HG03571 (cell line): ENCODE measurements at regions not wholly inside any gene's neighbourhood (a gene's known extent, or its start where the extent isn't known, plus 50 kb on each side); places are given as distances from the start of the nearest gene placed in this dataset.
"Not testable (repeated sequence)": the region's sequence is repeated elsewhere in the genome, so short reads cannot be mapped to it uniquely, and the experiment has no call there.

Experiments used
- ATAC-seq: cut with Tn5 transposase; IDR thresholded peaks from one replicate; pipeline ENCODE4 v1.9.1; 2021; ENCODE audit not compliant: unreplicated experiment

DNA sequence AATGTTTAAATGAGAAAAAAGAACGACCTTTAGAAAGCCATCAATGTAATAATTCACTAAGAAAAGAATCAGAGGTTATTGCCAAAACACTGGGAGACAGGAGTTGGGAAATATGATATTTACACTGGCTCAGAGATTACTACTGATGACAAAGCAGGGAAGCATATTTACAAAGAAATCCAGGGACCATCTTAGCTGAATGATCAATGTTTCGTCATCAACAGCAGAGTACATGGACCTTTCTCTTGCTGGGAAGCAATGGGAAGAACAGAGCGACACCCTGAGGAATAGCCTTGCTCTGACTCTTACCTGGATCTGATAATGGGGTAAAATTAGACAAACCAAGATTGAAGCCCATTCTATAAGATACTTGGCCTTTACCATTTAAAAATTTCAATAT is 1293.5 kb downstream of the XPNPEP1 start:
- ATAC-seq: no peak

DNA sequence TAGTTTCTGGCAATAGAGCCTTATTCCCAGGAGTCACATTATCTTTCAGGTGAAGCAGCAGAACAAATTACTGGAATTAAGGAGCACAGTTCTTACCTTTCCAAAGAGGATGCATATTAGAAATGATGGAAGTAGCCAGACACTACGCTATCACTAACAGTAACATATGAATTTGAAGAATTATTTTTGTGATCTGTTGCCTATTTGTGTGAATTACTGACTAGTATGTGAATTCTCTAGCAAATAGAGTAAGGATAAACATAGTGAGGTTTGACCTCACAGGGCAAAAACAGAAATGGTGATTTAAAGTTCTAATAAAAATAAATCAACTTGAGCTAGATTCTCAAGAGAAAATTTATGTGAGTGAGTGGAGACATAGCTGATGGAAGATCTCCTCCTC is 1299.3 kb downstream of the XPNPEP1 start:
- no peak for ATAC-seq

DNA sequence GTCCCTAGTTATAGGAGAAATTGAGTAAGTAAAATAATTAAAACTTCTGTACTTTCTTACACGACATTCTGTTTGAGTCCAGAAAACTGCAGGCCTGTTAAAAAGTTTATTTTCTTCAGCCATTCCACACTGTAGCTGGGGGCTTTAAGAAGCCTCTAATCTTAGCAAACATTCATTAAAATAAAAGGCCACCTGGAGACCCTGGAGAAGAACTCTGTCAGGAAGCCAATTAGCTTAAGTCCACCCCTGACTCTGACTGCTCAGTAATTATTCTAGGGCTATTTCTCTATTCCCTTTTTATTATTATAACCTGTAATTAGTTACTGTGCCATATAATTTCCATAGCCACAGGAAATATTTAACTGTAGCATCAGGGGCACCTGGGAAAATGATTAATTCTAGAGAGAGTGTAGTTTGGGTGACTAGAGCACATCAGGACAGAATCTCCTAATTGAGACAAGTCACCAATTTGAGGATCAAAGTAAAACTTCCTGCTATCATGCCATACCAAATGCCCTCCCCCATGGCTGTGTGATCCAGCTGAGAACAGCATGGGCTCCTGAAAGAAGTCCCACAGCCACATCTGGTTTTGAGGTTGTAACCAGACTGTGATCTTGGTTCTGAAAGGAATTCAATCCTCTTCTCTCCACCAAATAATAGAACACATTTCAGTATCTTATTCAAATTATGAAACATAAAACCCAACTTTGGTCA is 1302.3 kb downstream of the XPNPEP1 start:
- no peak for ATAC-seq

DNA sequence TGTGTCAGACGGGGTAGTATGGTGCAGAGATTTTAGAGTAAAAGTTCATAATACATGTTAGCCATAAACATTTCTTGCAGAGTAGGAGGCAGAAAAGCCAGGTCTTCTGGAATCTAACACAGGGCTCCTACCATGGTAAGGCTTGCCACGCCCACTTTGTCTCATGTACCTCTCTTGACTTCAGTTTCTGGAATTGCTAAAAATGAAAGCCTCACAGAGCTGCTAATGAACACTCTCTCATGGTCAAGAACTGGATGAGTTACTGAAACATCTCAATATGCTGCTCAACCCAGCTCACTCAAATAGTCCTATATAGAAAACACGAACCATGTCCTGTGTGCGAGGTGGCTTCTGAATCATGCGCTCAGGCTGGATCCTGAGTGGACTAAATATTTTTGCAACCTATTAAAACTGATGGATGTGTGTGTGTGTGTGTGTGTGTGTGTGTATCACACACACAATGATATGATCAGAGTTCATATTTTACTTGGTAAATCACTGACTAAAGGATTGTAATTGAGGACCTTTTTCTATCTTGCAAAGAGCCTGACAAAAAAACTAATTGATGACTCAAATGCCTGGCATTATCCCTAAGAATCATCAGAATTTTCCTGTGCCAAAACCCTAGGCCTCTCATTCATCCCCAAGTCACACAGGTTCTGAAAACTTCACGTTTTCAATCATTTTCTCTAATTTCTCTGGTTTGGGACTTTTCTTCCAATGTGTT is 1306.6 kb downstream of the XPNPEP1 start:
- no peak for ATAC-seq

DNA sequence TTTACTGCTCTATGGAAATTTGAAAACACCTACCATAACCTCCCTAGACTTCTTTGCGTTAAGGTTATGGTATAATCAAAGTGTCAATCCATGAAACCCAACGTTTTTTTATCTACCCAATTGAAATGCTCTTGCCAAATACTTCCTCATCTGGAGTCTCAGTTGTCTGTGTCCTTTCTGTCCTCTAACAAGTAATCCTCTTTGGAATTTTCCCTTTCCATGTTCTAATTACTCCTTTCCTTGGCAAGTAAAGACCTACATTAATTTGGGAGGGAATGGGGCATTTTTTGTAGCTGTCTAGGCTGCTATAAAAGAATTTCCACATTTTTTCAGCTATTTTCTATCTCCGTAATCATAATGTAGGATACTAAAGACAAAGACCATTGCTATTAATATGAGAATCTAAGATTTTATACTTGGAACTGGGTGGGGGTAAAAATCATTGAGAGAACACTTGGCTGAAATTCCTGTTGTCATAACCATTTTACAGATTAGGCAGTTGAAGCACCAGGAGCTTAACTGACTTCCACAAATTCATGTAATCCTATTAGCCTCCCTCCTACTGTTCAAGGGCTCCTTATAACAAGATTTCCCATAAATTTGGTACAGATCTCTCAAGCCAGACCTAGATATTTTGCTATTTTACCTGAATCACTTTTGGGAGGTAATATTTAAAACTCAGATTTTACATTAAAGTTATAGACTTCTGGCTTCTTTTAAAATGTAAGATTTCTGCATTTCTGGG is 1307.6 kb downstream of the XPNPEP1 start:
- ATAC-seq: no peak

DNA sequence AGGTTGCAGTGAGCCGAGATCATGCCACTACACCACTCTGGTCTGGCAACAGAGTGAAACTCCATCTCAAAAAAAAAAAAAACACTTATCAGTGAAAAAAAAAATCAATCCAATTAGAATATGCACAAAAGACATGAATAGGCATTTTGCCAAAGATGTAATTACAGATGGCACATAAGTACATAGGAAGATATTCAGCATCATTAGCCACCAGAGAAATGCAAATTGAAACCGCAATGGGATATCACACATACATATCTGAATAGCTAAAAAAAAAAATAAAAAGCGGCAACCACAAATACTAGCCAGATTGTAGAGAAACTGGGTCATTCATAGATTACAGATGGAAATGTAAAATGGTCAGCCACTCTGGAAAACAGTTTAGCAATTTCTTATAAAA is 1310.8 kb downstream of the XPNPEP1 start:
- no peak for ATAC-seq

DNA sequence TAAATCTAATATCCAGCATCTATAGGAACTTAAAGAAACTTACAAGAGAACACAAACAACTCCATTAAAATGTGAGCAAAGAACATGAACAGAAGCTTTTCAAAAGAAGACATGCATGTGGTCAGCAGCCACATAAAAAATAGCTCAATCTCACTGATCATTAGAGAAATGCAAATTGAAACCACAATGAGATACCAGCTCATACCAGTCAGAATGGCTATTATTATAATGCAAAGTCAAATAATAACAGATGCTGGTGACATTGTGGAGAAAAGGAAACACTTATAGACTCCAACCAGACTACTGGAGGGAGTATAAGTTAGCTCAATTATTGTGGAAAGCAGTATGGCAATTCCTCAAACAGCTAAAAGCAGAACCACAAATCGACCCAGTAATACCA is 1314.5 kb downstream of the XPNPEP1 start:
- no peak for ATAC-seq

DNA sequence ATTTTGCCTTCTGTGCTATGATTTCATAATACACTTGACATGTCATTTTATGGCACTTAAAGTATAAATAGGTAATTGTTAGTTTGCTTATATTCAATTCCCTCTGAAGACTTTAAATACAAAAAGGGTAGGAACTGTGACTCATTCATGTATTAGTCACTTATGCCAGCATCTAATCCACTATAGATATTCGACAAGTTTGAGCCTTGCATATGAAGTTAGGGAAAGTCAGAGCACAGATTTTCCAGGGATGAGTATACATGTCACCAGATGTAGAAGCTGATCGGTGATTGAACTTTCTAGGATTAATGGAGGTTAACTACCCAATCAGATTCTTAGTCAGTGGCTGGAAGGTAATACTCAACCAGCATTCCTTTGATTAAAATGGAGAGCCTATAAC is 1321.5 kb downstream of the XPNPEP1 start:
- no peak for ATAC-seq

DNA sequence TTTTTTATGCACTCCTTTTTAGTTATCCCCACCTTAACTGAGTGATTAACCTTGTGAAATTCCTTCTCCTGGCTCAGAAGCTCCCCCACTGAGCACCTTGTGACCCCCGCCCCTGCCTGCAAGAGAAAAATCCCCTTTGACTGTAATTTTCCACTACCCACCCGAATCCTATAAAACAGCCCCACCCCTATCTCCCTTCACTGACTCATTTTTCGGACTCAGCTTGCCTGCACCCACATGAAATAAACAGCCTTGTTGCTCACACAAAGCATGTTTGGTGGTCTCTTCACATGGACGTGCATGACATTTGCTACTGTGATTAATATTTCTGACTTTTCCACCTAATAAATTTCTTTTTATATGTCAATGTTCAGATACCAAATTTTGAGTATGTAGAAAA is 1322.8 kb downstream of the XPNPEP1 start:
- ATAC-seq: not testable (repeated sequence)

DNA sequence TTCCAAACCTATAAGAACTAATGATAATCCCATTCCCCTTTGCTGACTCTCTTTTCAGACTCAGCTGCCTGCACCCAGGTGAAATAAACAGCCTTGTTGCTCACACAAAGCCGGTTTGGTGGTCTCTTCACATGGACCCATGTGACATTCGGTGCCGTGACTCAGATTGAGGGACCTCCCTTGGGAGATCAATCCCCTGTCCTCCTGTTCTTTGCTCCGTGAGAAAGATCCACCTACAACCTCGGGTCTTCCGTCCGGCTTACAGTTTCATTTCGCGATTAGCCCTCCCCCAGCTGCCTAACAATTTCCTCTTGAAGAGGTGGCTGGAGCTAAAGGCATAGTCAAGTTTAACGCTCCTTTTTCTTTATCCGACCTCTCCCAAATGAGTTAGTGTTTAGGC is 1324.0 kb downstream of the XPNPEP1 start:
- ATAC-seq: not testable (repeated sequence)

DNA sequence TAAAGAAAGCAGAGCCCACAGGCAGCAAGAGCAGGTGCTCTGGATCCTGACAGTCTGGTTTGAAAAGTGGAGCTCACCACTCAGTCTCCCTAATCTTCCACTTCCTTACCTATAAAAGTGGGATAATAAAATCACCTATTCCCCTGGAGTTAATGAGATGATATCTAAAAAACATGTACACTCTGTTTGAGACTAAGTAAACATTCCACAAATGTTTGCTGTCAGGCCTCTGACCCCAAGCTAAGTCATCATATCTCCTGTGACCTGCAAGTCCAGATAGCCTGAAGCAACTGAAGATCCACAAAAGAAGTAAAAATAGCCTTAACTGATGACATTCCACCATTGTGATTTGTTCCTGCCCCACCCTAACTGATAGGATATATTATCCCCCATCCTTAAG is 1324.5 kb downstream of the XPNPEP1 start:
- no peak for ATAC-seq

DNA sequence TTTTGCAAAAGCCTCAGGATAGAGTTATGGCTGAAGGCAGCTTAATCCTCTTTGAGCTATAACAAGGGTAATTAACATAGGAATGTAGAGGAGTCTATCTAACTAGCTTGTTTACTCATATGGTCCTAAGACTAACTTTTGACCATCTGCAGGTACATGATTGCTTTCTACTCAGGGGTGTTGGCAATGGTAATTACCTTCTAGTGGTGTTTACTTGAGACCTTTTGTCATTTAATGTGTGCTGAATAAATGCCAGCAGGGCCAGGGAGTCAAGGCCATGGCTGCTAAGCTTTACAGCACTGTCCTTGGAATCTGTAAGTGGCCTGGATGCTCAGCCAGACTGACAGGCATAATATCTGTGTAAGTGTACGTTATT is 1325.0 kb downstream of the XPNPEP1 start:
- no peak for ATAC-seq

DNA sequence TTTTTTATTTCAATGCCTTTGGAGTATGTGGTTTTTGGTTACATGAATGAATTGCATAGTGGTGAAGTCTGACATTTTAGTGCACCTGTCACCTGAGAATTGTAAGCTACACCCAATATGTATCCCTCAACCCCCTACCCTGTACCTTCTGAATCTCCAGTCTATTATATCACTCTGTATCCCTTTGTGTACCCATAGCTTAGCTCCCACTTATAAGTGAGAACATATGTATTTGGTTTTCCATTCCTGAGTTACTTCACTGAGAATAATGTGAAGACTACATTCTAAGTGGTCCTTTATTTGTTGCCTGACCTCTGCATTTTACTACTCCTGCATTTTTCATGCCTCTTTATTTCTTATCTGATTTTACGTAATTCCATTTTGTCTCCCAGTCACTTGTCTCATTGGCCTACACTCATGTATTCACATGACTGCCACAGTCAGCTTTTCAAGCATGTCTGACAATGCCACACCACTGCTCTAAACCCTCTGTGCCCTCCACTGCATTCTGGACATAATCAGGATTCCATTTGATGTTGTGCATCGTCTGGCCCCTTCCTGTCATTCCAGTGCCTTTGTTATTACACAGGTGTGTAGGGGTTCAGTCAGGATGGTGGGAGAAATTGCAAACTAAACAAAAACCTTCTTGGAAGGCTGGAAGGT is 1325.5 kb downstream of the XPNPEP1 start:
- ATAC-seq: no peak

DNA sequence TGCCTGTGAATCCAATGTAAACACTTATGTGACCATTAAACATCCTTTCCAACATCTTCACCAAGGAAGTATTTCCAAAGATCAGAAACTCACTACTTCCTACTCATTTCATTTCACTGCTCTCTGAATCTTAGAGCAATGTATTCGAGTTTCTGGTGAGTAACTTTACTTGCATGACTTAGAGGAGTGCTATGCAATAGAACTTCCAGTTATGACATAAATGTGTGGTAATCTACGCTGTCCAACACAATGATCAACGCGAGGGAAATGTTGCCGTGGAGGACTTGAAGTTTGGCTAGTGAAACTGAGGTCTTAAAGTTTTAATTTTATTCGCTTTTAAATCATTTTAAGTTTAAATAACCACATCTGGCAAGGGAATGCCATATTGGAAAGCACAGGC is 1326.3 kb downstream of the XPNPEP1 start:
- no peak for ATAC-seq

DNA sequence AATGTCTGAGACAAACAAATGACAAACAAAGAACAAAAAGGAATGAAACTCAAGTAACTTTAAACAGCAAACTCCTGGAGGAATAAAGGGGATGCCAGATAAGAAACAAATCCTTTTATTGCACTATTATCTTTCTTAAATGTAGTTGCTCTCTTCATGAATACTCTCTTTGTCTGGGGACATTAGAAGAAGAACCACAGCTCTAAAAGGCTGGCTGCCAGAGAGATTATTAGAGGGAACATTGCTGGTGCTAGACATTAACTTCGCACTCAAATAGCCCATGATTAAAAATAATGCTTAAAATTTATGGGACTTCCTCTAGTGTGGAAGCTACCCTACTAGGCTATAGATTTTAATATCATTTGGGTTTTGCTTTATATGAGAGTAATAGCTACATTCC is 1330.4 kb downstream of the XPNPEP1 start:
- ATAC-seq: no peak

DNA sequence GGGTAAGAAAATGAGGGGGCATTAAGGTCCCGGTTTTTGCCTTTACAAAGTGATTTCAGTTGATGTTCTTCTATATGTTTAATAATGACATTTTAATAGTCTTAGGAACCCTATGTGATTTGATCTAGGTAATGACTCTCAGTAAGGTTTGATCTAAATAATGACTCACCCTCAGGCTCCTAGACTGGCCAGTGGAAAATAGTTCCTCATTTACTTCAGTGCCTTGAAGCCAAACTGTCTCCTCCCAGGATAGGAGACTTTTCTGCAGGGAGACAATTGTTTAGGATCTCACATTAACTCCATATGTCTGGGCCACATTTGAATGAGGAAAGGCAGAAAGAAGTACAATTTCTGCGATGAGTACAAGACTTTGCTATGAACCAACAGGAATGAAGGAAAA is 1331.9 kb downstream of the XPNPEP1 start:
- ATAC-seq: no peak

DNA sequence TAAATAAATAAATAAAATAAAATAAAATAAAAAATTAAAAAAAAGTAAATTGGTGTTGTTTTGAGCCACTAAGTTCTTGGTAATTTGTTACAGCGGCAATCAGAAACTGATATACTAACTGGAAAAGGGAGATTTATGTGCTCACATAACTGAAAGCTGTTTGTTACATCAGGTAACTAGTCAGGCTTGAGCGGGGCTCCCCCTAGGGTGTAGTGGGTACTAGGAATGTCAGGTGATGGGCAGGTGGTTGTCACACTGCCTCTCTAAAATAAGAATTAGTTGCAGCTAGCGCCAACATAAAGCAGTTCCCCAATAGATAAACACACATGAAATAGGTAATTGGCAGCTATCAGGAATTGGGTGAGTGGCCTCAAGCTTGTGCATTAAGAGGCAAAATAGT is 1336.9 kb downstream of the XPNPEP1 start:
- ATAC-seq: no peak

DNA sequence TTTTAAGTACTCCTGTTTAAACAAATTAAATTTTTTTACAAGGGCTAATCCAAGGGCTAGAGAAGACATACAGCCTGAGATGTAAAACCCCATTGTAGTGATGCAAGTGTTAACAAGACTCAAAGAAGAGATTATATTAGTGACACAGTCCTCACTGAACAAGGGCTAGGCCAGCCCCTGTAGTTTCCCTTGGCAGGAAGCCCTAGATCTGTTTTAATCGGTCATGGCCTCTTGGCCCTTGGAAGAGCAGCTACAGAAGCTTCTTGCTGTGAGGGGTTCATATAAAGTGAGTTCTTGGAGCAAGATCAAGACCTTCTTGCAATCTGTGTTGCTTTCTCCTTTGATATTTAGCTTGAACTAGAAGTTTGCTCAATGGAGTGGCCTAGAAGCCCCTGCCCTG is 1339.4 kb downstream of the XPNPEP1 start:
- no peak for ATAC-seq

DNA sequence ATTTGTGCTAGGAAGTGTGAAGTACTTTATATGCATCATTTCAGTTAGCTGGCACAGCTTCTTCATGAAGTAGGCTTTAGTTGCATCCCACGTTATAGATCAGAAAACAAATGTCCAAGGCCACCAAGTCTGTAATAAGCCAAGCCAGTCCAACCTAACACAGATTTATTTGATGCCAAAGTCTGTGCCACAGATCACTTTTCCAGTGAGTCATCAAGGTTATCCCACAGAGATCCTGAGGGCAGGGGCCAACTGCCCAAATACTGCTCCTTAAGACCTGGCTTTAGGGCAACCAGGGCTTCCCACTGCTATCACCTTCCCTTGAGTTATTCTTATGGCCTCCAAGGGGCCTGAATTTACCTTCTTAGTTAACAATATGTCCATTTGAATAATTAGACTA is 1340.4 kb downstream of the XPNPEP1 start:
- ATAC-seq: no peak

DNA sequence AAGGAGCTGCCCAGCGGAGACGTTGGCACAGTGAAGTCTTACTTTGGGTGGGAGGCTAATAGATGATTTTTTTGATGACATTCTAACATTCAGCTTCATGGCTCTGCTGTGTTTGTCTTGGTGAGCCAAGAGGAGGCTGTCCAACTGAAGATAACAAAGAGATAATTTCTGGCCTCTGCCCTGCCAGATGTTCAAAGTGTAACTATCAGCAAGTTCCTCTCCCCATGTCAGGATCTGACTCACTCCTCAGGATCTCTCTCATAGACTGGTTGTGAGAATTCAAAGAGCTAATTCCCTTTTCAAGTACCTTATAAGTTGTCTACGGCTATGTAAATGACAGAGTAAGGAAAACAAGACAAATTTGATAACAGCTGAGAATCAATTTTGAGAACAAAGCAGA is 1340.9 kb downstream of the XPNPEP1 start:
- ATAC-seq: no peak

DNA sequence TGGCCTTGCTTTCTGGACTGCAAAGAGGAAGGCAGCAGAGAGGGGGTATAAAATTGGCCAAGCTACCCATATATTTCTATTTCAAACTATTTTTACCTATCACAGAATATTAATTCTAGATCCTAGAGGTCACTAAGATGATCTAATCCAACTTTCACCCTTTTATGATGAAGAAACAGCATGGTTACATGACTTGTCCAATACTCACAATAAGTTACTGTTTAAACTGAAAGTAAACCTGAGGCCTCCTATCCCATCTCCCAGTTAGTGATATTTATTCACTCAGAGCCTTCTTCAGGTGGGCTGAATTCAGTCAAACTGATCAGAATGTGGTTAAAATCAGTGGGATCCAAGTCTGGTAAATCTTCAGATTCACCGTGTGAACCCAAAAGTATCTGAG is 1345.1 kb downstream of the XPNPEP1 start:
- ATAC-seq: no peak

DNA sequence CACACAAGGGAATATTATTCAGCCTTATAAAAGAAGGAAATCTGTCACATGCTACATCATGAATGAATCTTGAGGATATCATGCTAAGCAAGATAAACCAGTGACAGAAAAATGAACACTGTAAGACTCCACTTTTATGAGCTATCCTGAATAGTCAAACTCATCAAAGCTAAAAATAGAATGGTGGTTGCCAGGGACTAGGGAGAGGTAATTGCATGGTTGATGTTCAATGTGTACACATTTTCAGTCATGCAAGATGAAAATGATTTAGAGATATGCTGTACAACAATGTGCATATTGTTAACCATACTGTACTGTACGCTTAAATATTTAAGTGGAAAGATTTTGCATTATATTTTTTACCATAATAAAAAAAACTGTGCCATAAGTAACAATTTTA is 1349.1 kb downstream of the XPNPEP1 start:
- no peak for ATAC-seq
